ENCODE measurements at regions not wholly inside any gene's neighbourhood (a gene's known extent, or its start where the extent isn't known, plus 50 kb on each side); places are given as distances from the start of the nearest gene placed in this dataset.

DNA sequence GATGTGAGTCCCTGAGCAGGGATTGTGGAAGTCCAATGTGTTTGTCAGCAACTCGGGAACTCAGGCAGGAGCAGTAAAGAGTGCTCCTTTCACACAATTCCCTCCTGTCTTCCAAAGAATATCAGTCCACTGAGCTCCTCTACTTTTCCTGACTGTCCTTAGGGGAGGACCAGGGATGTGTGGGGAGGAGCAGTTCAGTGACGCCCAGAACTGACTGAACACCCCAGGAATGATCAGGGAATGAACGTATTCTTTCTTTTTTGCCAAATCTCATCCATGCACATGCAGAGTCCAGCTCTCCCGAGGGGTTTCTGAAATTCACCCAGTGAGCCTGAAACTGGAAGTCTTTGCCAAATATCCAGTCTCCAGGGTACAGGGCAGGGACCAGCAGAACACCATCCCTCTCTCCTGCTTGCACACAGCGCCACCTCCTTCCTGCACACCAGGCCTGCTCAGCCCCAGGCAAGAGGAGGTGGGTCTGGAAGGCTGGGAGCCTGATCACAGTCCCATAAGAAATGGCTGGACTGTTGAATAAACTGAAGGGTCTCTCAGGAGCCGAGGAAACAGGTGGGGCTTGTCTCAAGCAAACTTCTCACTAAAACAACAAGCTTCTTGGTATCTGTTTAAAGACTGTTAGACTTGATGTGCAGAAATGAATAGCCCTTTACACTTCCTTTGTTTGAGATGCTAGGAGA is 294.7 kb downstream of the C7orf25 start:
- no peak for DNase-seq

DNA sequence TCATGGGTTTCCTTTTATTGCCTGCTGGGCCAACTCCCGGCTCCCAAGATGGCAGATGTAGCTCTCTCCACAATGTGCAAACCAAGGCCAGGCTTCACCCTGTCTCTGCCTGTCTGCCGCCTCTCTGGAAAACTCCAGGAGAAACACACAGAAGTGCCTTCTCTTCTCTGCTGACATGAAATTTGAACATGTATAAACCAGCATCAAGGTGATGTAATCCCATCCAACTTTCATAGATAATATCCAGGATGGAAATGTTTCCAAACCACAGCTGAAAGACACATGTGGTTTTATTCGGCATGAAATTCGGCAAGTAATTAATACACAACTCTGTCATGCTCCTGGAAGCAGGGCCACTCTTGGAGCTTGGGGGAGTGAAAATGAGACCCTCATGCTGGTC is 297.2 kb downstream of the C7orf25 start:
- DNase-seq: no peak

DNA sequence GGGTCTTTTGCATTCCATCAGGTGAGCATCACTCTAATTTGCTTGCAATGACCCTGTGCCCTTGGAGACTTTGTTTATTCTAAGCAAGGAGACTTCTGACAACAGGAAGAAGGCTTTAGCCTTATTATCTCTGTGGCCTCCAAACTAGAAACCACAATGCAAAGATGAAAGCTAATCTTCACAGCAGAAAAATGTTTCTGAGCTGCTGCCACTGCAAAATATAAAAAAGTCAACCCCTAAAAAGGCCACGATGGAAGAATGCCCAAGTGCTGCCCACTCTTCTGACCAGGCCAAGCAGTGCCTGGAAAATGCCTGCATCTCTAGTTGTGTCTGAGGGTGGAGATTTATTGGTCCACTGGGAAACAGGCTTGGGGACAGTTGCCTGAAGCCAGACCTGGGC is 299.9 kb downstream of the C7orf25 start:
- no peak for DNase-seq

DNA sequence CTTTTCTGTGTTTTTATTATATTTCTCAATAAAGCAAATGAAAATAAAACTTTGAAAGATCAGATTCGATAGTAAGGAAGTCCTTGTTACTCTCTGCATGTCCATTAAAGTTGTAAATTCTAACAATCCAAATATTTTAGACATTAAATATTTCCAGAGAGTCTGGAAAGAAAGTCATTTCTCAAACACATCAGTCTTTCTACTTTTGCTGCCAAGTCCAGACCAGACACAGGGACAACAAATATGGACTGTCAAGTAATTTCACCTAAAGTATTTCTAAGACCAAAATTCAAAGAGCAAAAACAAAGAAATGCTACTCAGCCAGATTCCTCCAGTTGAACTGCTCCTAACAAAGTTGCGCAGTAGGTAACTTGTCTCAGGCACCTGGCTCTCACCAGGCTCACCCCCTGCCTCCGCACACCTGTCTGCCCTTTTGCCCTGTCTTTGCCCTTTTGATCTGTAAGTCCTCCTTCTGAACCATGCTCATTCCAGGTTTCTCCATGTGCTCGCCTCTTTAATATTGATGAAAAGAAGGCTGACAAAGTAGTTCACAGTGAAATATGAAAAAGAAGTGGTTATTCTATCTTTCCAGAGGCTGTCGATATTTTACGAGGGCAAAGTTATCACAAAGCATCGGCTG is 300.5 kb downstream of the C7orf25 start:
- DNase-seq: no peak

DNA sequence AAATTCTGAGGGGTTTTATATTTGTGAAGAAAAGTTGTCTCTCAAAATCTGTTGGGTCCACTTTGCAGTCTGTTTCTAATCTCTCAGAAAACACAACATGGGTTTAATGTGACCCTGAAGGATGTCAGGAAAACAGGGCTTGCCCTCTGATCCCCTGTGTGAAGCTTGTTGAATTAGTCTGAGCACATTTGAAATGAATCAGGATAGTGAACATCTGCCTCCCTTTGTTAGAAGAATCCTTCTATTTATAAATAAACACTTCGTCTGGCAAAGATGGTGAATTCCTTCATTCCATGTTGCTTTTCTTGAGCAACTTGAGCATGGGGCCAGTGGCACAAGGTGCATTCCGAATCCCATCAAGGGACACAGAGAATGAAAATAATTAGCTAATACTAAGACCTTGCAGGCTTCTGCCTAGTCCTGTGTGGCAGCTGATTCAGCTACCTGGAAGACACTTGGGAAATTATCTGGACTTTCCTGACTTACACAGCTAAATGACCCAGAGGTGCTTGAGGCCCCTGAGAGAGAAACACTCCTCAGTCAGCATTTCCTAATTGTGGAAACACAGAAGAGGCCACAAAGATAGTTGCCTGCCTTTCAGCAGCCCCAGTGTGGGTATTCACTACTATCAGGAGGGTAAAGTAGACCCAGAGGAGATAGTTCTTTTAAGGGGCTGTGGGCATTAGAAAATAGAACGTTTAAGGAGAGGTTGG is 305.5 kb downstream of the C7orf25 start:
- no peak for DNase-seq

DNA sequence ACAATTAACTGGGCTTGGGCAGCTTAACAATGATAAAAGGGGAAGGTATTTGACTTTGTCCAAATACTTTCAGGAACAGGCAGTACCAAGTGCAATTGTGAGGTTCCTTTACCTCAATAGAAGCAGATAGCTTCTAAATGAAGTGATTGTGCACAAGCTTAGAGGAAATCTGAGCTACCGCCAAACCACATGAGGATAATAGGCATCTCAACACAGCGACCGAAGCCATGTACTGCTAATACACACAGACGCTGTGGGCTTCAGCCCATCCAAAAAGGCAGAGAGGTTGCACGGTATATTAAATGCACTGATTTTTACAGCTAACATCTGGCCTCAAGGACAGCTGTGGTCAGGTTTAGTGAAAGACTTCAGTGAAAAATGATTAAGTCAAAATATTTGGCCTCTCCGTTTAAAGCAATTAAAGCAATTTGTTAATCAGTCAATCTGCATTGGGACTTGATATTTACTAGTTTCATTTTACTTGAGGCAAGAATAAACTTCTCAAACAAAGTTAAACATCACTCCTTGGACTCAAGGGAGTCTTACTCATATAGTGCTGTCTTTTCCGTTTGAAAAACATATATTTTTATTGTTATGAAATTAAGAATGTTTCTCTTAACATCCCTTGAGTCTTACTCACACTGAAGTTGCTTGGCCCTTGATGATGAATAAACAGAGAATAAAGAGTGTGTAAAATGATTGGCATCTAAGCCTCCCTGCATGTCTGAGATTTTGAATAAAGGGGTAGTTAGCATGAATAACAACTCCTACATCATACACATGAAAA is 306.3 kb downstream of the C7orf25 start:
- no peak for DNase-seq

DNA sequence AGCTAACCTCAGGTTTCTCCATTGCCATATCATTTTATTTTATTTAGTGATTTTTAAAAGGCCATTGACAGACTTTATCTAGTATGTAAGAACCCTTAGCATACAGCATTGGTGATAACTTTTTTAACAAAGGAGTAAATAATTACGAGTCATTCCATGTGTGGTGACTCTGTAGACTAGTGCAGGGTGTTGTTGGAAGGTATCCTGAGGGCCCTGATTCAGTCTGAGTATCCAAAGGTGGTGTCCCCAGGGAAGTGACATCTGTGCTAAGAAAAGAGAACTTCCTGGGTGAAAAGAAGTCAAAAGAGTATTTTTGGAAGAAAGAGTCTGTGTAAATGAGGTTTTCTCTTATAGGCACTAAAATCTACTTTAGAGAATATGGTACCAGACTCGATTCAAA is 308.4 kb downstream of the C7orf25 start:
- no peak for DNase-seq

DNA sequence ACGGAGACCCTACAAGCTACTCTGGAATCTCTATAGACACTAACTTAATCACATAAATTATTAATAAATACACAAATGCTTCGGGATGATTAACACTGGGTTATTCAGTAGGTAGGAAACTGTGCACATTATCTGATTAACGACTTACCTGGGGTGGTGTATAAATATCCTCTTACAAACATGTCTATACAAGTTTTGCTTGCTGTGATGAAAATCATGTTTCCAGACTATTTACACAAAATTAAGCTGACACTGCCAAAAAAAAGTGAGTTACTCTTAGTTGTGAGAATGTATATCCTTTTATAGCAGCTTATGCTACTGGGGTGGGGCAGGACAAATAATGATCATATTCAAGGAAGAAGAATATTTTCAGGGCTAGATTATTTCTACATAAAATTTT is 314.6 kb downstream of the C7orf25 start:
- no peak for DNase-seq

DNA sequence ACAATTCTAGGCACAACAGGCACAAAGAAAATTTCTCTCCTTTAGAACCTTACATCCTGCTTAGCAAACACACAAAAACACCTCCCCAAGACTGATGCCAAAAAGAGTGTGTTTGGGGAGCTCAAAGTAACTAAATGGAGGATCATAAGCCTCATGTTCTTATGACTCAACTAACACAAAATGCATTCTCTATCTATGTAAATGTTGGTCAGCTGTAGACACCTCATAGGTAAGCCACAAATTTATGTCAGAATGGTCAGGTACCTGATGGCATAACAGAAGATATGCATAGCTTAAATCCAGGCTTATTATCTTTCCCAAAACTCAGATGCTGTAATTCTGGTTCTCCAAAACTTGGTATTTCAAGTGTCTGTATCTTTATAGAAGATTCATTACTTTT is 315.1 kb downstream of the C7orf25 start:
- no peak for DNase-seq

DNA sequence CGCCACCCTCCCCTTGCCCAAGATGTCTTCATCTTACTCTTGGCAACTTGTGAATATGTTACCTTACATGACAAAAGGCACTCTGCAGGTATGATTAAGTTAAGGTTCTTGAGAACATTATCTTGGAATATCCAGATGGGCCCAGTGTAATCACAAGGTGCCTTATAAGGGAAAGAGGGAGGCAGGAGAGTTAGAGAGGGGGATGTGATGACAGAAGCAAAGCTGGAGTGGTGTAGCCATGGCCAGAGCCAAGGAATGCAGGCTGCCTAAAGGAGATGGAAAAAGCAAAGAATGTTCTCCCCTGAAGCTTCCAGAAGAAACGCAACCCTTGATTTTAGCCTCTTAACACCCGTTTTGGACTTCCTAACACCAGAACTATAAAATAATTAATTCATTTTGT is 318.0 kb downstream of the C7orf25 start:
- no peak for DNase-seq

DNA sequence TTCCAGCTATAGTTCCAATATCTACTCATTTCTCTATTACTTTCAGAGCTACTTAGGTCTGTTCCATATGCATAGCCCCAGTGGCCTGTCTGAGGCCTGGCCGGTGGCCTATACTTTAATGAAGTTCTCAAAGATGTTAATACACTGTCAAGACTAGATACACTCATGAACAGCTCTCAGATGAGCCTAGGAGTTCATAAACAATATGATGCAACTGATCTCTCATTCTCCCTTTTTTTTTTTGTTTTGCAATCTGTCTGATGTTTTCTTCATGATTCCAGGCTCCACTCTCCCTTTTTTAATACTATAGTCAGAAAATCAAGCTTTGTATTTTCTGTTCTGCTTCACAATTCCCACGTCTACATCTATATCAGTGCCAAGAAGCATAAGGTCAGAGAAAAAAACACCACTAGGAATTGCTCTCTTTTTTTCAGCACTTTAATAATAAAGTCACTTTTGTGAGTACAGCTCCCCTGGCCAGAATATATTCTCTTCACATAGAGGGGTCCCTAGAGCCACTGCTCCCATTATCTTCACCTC is 321.0 kb downstream of the C7orf25 start:
- no peak for DNase-seq

DNA sequence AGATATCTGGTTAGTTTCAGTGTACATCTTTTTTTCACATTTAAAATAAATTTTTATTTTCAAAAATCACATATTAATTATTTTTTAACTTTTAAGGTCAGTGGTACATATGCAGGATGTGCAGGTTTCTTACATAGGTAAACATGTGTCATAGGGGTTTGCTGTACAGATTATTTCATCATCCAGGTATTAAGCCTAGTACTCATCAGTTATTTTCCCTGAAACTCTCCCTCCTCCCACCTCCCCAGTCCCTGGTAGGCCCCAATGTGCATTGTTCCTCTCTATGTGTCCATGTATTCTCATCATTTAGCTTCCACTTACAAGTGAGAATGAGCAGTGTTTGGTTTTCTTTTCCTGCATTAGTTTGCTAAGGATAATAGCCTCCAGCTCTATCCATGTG is 323.0 kb downstream of the C7orf25 start:
- DNase-seq: no peak

DNA sequence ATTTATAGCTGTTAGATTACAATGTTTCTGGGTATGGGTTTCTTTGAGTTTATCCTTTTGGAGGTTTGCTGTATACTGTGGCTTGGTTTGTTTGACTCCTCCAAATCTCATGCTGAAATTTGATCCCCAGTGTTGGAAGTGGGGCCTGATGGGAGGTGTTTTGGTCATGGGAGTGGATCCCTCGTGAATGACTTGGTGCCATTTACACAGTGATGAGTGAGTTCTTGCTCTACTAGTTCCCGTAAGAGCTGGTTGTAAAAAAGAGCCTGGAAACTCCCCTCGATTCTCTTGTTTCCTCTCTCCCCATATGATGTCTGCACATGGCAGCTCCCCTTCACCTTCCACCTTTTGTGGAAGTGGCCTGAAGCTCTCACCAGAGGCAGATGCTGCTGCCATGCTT is 324.1 kb downstream of the C7orf25 start:
- no peak for DNase-seq

DNA sequence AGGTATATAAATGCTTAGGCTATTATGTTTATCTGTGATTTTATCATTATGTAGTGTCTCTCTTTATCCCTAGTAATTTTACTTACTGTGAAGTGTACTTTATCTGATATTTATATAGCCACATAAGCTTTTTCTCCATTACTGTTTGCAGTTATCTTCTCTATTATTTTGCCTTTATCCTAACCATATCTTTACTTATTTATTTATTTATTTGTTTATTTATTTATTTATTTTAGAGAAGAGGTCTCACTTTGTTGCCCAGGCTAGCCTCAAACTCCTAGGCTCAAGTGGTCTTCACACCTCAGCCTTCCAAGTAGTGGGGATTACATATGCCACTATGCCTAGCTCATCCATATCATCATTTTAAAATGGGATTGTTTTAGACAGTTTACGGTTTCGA is 331.8 kb downstream of the C7orf25 start:
- DNase-seq: no peak

DNA sequence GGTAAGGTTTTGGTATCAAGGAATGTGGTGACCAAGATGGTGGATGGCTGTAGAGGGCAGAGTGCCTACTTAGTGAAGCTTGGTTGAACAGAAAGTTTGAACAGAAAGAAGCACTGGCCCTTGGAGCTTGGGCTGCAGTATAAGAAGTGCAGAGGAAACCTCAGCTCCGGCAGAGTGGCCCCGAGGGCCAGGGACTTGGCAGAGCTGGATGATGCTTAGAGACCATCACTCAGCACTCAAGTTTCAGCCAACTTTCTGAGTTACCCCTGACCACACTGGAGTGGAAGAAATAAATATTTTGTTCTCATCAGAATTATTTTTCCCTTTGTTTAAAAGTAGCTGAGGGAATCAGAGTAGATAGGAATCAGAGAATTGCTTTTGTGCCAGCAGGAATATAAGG is 336.7 kb downstream of the C7orf25 start:
- no peak for DNase-seq

DNA sequence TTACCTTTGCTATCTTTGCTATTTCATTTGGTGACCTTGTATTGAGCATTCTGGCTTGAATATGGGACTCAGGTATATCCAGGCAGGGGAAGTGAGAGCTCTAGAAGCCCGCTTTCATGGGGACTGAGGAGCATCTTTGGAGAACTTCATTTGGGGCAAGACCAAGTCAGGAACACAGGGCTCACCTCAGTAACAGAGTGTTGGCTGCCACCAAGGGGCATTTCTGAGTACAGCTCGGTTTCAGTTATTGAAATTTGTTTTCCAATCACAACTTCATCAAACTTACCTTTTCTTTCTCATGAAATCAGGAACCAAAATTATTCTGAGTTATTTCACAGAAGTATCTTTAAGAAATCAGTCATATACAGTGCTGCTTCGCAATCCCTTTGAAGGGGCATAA is 337.2 kb downstream of the C7orf25 start:
- no peak for DNase-seq

DNA sequence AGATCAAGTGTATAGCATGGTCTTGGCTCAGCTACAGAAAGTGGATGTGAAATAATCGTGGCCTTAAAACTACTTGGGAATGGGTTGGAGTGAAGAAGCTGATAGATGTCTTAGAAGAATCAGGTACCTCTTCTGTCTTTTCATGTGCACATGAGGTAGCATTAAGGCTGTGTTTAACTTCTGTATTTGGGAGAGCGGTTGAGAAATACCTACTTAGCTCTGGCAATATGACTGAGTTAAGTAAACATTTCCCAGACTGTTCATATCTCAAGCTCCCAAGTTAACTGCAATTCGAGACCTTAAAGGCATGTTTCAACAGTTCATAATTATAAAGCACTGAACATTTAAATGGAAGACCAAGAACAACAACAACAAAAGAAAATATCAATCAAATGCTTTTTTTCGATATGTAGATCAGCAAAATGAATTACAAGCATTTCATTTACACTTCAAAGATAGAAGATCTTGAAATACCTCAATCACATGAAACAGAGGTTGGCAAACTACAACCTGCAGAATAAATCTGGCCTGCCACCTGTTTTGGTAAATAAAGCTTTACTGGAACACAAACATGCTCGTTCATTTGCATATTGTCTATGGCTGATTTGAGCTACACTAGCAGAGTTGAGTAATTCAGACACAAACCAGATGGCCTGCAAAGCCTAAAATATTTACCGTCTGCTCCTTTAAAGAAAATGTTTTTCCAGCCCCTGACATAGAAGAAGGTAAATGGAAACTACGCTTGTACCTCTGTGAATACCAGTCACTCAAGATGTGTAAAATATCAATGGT is 337.1 kb upstream of the GLI3 start:
- DNase-seq: no peak

DNA sequence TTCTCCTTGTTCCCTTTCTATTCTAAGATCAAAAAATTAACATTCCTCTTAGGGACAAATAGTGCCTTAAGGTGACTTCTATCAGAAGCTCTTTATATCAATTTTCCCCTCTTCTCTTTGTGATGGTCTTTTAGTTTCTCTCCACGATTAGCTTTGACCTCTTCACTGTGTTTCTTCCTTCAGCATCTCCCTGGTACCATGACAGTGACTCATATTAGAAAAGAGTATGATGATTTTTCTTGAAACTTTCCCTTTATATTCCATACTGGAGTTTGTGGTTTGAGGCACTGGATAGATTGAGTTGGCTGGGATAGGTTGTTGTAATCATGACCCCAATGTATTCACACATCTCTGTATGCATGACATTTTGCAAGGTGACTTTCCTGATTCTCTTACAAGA is 335.6 kb upstream of the GLI3 start:
- DNase-seq: no peak

DNA sequence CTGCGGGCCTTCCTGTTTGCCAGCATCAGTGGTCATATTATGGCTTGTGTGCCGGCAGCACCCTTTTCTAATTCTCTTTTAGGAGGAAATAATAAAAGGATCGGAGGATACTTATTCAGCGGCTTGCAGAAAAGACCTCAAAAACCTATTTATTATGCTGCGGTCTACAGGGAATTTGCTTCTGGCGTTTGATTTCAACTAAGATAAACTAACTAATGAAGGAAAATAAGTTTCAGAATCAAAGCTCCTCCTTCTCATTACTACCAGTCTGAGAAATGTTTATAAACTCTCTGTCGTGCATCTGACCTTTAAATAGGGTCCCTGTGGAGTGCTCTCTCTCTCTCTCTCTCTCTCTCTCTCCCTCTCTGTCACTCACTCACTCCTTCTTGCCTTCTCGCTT is 335.0 kb upstream of the GLI3 start:
- DNase-seq: no peak

DNA sequence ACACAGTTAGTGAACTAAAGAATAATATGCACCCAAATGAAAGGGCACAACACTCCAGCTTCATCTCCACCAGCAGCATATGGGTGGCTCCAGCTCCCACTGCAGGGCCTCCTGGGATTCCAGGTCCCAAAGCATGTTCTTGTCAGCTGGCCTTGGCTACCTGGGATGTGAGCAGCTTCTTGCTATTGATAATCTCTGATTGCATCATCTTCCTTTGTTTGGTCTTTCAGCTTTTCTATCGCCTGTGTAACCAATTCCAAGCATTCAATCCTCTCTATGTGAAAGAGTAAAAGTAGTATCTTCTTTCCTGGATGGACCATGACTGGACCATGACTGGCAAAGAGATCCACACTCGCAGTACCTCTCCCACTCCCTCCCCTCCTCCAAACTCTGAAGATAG is 333.9 kb upstream of the GLI3 start:
- DNase-seq: no peak

DNA sequence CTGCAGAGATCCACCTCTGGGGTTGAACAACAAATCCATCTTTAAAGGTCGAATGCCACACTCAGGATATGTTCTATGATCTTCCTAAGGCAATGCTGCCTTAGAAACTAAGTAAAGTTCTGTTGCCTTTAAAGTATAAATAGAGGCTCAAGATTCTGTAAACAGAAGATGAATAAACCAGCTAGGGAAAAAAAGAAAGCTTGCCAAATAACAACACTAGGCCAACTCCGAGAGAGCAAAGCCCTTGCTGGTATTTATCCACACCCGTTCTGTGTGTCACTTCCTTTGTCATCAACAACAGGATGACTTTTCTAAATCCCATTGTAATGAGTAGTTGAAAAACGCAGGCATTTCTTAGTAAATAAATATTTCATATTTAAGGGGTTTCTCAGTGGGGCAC is 330.0 kb upstream of the GLI3 start:
- no peak for DNase-seq

DNA sequence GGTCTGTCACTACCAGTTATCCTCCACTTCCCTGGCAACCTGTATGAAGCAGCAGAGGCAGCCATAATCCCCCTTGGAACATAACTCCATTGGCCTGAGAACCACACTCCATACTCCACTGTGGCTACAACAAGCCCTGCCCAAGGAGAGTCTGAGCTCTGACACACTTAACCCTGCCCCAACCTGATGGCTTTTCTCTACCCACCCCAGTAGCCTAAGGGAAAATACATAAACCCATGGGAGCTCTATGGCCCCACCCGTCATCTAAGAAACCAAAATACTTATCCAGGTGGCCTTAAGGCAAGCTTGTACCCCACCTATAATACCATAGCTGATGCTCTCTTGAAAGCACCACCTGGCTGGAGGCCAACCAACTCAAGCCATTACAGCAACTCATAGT is 324.8 kb upstream of the GLI3 start:
- no peak for DNase-seq

DNA sequence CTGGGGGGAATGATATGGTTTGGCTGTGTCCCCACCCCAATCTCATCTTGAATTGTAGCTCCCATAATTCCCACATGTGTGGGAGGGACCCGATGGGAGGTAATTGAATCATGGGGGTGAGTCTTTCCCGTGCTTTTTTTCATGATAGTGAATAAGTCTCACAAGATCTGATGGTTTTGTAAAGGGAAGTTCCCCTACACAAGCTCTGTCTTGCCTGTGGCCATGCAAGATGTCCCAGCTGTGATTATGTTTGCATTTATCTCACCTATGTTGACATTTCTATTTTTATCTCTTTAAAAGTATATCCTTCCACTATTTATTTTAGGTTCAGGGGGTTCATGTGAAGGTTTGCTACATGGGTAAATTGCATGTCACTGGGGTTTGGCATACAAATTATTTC is 323.9 kb upstream of the GLI3 start:
- no peak for DNase-seq

Measured in NCI-H2171 (cell line).